GM12878 (cell line): ENCODE measurements at regions not wholly inside any gene's neighbourhood (a gene's known extent, or its start where the extent isn't known, plus 50 kb on each side); places are given as distances from the start of the nearest gene placed in this dataset.

Source experiments
- ASH2L ChIP-seq: fragments of 300-600, 200-600 bp; sonication (generic); IDR thresholded peaks from 2 replicates; pipeline ENCODE4 v1.6.1; 2017; ENCODE audit warnings: low read depth, mild to moderate bottlenecking, borderline replicate concordance
- BCL3 ChIP-seq: IDR thresholded peaks from 2 replicates; pipeline ENCODE4 v1.6.1; 2011; ENCODE audit warnings: borderline replicate concordance, low read depth, mild to moderate bottlenecking, moderate library complexity, low read length; ENCODE audit not compliant: insufficient read depth, poor library complexity, severe bottlenecking
- BRCA1 ChIP-seq: IDR thresholded peaks from 2 replicates; pipeline ENCODE4 v1.6.1; 2011; ENCODE audit warnings: low read depth, low read length, improper control_type of control experiment
- CREM ChIP-seq: IDR thresholded peaks from 2 replicates; pipeline ENCODE4 v1.6.1; 2014; ENCODE audit warnings: antibody characterized with exemption, low read depth
- CUX1 ChIP-seq: IDR thresholded peaks from 2 replicates; pipeline ENCODE4 v1.6.1; 2012; ENCODE audit warnings: improper control_type of control experiment, low read depth, low read length; ENCODE audit not compliant: insufficient replicate concordance
- EZH2 ChIP-seq: IDR thresholded peaks from 2 replicates; pipeline ENCODE4 v1.6.1; 2012; ENCODE audit warnings: low read depth, mild to moderate bottlenecking, control low read depth, inconsistent platforms, low read length, borderline replicate concordance; ENCODE audit not compliant: control insufficient read depth
- HCFC1 ChIP-seq: fragments of 150-350 bp; IDR thresholded peaks from 2 replicates; pipeline ENCODE4 v1.6.1; 2014; ENCODE audit warnings: low read length
- NR2C2 ChIP-seq: IDR thresholded peaks from 2 replicates; pipeline ENCODE4 v1.6.1; 2011; ENCODE audit warnings: borderline replicate concordance, low read depth; ENCODE audit not compliant: control insufficient read depth, insufficient read length
- PAX5 ChIP-seq: IDR thresholded peaks from 2 replicates; pipeline ENCODE4 v1.6.1; 2011; ENCODE audit warnings: low read depth, low read length, borderline replicate concordance
- RELA ChIP-seq: fragments of 450-650 bp; IDR thresholded peaks from 2 replicates; pipeline ENCODE4 v1.8.0; 2014; ENCODE audit warnings: borderline replicate concordance; ENCODE audit not compliant: partially characterized antibody
- SIX5 ChIP-seq: IDR thresholded peaks from 2 replicates; pipeline ENCODE4 v1.6.1; 2011; ENCODE audit warnings: mild to moderate bottlenecking, low read depth, low read length, moderate library complexity; ENCODE audit not compliant: severe bottlenecking
- SREBF1 ChIP-seq: IDR thresholded peaks from 2 replicates; pipeline ENCODE4 v1.6.1; 2012; ENCODE audit warnings: mild to moderate bottlenecking, low read length
- STAT3 ChIP-seq: IDR thresholded peaks from 2 replicates; pipeline ENCODE4 v1.6.1; 2011; ENCODE audit warnings: low read depth, low read length, improper control_type of control experiment
- SUZ12 ChIP-seq: fragments of 200-600 bp; sonication (generic); IDR thresholded peaks from one replicate; pipeline ENCODE4 v1.6.1; 2018; ENCODE audit warnings: antibody characterized with exemption, mild to moderate bottlenecking; ENCODE audit not compliant: unreplicated experiment
- TBL1XR1 ChIP-seq: IDR thresholded peaks from 2 replicates; pipeline ENCODE4 v1.6.1; 2012; ENCODE audit warnings: low read depth, low read length, improper control_type of control experiment
- TCF3 ChIP-seq: IDR thresholded peaks from 2 replicates; pipeline ENCODE4 v1.6.1; 2012; ENCODE audit warnings: low read depth, mild to moderate bottlenecking, low read length, borderline replicate concordance; ENCODE audit not compliant: insufficient read depth
- ZNF207 ChIP-seq: fragments of 450-650 bp; IDR thresholded peaks from 2 replicates; pipeline ENCODE4 v1.6.1; 2014; ENCODE audit warnings: antibody characterized with exemption, mild to moderate bottlenecking, borderline replicate concordance
- ZNF592 ChIP-seq: fragments of 450-650 bp; IDR thresholded peaks from 2 replicates; pipeline ENCODE4 v1.6.1; 2017; ENCODE audit warnings: mild to moderate bottlenecking, moderate library complexity
- ZNF622 ChIP-seq: fragments of 450-650 bp; IDR thresholded peaks from 2 replicates; pipeline ENCODE4 v1.6.1; 2017; ENCODE audit warnings: mild to moderate bottlenecking, inconsistent platforms

GRCh38 chr2:8409461-8410260, 272.2 kb upstream of the ID2 start (continued):
- peak; percentile 0 for TF ChIP-seq CUX1
- no peak for TF ChIP-seq ZNF622
- TF ChIP-seq PAX5: no peak
- peak; percentile 74; the same call in 1 of the 2 replicates for TF ChIP-seq ZNF207
- TF ChIP-seq BCL3: no peak
- TF ChIP-seq SREBF1: no peak
- TF ChIP-seq ASH2L: no peak
- no peak for TF ChIP-seq SIX5
- TF ChIP-seq TCF3: no peak
- no peak for TF ChIP-seq RELA
- TF ChIP-seq CREM: no peak
- TF ChIP-seq HCFC1: no peak
- peak; percentile 55; the same call in 1 of the 2 replicates for TF ChIP-seq ZNF592
- no peak for TF ChIP-seq EZH2
- no peak for TF ChIP-seq NR2C2
- TF ChIP-seq SUZ12: no peak
- TF ChIP-seq TBL1XR1: no peak
- TF ChIP-seq STAT3: 0 out of 2 replicates have a peak, but pooled peaks have one; percentile 3
- TF ChIP-seq BRCA1: no peak
